Adrenal gland (tissue), 5 donors: ENCODE measurements at regions not wholly inside any gene's neighbourhood (a gene's known extent, or its start where the extent isn't known, plus 50 kb on each side); places are given as distances from the start of the nearest gene placed in this dataset.

Experiments used
- POLR2A ChIP-seq, 2 donors: fragments of 450-650 bp; IDR thresholded peaks; one replicate each; pipeline ENCODE4 v1.6.1; 2017; ENCODE audit warnings: antibody characterized with exemption in 2 of 2, mild to moderate bottlenecking in 2 of 2, moderate library complexity in 1 of 2
- TF ChIP-seq, protein P1 (sequence below), 6 experiments: fragments of 450-650 bp in 4 of 6; fragments of 200-600 bp in 2 of 6; sonication (generic) in 1 of 6; IDR thresholded peaks; 1 replicate in 5 of 6; 2 replicates in 1 of 6; pipeline versions ENCODE4 v1.5.1 to v1.8.0; 2016 to 2021; ENCODE audit warnings: antibody characterized with exemption in 6 of 6, mild to moderate bottlenecking in 2 of 6, moderate library complexity in 1 of 6
- donor health status: DM: no; HTN: no; CAD: no.

DNA sequence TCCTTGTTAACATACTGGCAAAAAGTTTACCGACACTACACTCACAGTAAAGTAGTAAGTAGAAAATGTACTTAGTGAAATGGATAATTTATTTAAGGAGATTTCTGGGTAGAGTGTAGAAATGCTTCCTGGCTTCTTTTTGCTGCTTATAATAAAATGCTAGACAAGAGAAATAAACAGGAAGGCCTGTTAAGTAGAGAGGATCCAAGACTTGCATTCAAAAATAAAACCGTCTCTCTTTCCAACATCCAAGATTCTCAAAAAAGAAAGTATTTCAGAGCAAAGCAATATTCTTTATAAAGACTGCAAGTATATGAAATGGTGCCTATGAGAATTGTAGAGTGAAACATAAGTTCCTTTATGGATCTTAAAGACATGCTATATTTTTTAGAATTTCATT lies 77.0 kb upstream of the CNTN6 start:
- TF ChIP-seq, protein P1, sequence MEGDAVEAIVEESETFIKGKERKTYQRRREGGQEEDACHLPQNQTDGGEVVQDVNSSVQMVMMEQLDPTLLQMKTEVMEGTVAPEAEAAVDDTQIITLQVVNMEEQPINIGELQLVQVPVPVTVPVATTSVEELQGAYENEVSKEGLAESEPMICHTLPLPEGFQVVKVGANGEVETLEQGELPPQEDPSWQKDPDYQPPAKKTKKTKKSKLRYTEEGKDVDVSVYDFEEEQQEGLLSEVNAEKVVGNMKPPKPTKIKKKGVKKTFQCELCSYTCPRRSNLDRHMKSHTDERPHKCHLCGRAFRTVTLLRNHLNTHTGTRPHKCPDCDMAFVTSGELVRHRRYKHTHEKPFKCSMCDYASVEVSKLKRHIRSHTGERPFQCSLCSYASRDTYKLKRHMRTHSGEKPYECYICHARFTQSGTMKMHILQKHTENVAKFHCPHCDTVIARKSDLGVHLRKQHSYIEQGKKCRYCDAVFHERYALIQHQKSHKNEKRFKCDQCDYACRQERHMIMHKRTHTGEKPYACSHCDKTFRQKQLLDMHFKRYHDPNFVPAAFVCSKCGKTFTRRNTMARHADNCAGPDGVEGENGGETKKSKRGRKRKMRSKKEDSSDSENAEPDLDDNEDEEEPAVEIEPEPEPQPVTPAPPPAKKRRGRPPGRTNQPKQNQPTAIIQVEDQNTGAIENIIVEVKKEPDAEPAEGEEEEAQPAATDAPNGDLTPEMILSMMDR (IDR thresholded peaks at IDR 0.05), result no peak
- TF ChIP-seq POLR2A (IDR thresholded peaks at IDR 0.05), result no peak
